Neural cell (in vitro differentiated cells): ENCODE measurements at regions not wholly inside any gene's neighbourhood (a gene's known extent, or its start where the extent isn't known, plus 50 kb on each side); places are given as distances from the start of the nearest gene placed in this dataset.

Experiments
- H2AFZ ChIP-seq: fragments of 200-600, 300-800 bp; sonication (generic), shearing (Covaris generic); 2 replicates; pipeline ENCODE4 v1.6.0; 2014; ENCODE audit warnings: low read depth, mild to moderate bottlenecking, antibody characterized with exemption, low read length, moderate library complexity
- H3F3A ChIP-seq: fragments of 200-600 bp; shearing (Covaris generic); 2 replicates; pipeline ENCODE4 v1.6.1; 2016; ENCODE audit warnings: mild to moderate bottlenecking, moderate library complexity, mixed read lengths, antibody characterized with exemption, low read length; ENCODE audit not compliant: insufficient read depth, poor library complexity, severe bottlenecking
- H3K27ac ChIP-seq: fragments of 200-600, 300-800 bp; sonication (generic), shearing (Covaris generic); 2 replicates; pipeline ENCODE4 v1.5.1; 2014; ENCODE audit warnings: mild to moderate bottlenecking, low read length, moderate library complexity
- H3K27me3 ChIP-seq: fragments of 300-800, 200-600 bp; sonication (generic), shearing (Covaris generic); 2 replicates; pipeline ENCODE4 v1.6.0; 2014; ENCODE audit warnings: mild to moderate bottlenecking, low read depth, low read length, moderate library complexity; ENCODE audit not compliant: insufficient read depth
- H3K36me3 ChIP-seq: fragments of 300-800, 200-600 bp; sonication (generic), shearing (Covaris generic); 2 replicates; pipeline ENCODE4 v1.5.1; 2014; ENCODE audit warnings: mild to moderate bottlenecking, antibody characterized with exemption, low read length, moderate library complexity; ENCODE audit not compliant: insufficient read depth
- H3K4me2 ChIP-seq: fragments of 300-800, 200-600 bp; sonication (generic), shearing (Covaris generic); 2 replicates; pipeline ENCODE4 v1.6.0; 2014; ENCODE audit warnings: mild to moderate bottlenecking, low read length
- H3K4me3 ChIP-seq: fragments of 300-800, 200-600 bp; sonication (generic), shearing (Covaris generic); 2 replicates; pipeline ENCODE4 v1.5.1; 2014; ENCODE audit warnings: mild to moderate bottlenecking, low read length, moderate library complexity
- H3K79me2 ChIP-seq: fragments of 200-600 bp; shearing (Covaris generic); replicated peaks from 2 replicates; pipeline ENCODE4 v1.6.0; 2014; ENCODE audit warnings: mild to moderate bottlenecking, low read length, moderate library complexity; ENCODE audit not compliant: insufficient read depth
- H3K9ac ChIP-seq: fragments of 300-800, 200-600 bp; sonication (generic), shearing (Covaris generic); 2 replicates; pipeline ENCODE4 v1.6.1; 2016; ENCODE audit warnings: mild to moderate bottlenecking, low read length, mixed read lengths
- H3K9me2 ChIP-seq: fragments of 200-600 bp; shearing (Covaris generic); 2 replicates; pipeline ENCODE4 v1.6.1; 2016; ENCODE audit warnings: mild to moderate bottlenecking, low read length, mixed read lengths; ENCODE audit not compliant: insufficient read depth
- H3K9me3 ChIP-seq: fragments of 200-600, 300-800 bp; sonication (generic), shearing (Covaris generic); 2 replicates; pipeline ENCODE4 v1.6.1; 2016; ENCODE audit warnings: mild to moderate bottlenecking, mixed run types, low read length, moderate library complexity, mixed read lengths
- H4K20me1 ChIP-seq: fragments of 200-600 bp; shearing (Covaris generic); 2 replicates; pipeline ENCODE4 v1.6.1; 2016; ENCODE audit warnings: mild to moderate bottlenecking, mixed run types; ENCODE audit not compliant: insufficient read depth
- EP300 ChIP-seq: fragments of 450-650 bp; conservative IDR thresholded peaks from 2 replicates; pipeline ENCODE4 v1.6.1; 2014; ENCODE audit warnings: antibody characterized with exemption, mild to moderate bottlenecking, moderate library complexity; ENCODE audit not compliant: poor library complexity, severe bottlenecking
- EZH2 ChIP-seq: fragments of 200-600, 300-800 bp; shearing (Covaris generic), sonication (generic); IDR thresholded peaks from 2 replicates; pipeline ENCODE4 v1.6.1; 2014; ENCODE audit warnings: antibody characterized with exemption, low read length, borderline replicate concordance, mild to moderate bottlenecking; ENCODE audit not compliant: insufficient read depth, poor library complexity, severe bottlenecking
- MXI1 ChIP-seq: fragments of 450-650 bp; conservative IDR thresholded peaks from 2 replicates; pipeline ENCODE4 v1.6.1; 2014; ENCODE audit warnings: antibody characterized with exemption, mild to moderate bottlenecking; ENCODE audit not compliant: poor library complexity, severe bottlenecking
- POLR2AphosphoS5 ChIP-seq: IDR thresholded peaks from 2 replicates; pipeline ENCODE4 v1.6.1; 2012
- RAD21 ChIP-seq: fragments of 450-650 bp; conservative IDR thresholded peaks from 2 replicates; pipeline ENCODE4 v1.6.1; 2014; ENCODE audit warnings: antibody characterized with exemption, mild to moderate bottlenecking, moderate library complexity
- SMC3 ChIP-seq: fragments of 450-650 bp; conservative IDR thresholded peaks from 2 replicates; pipeline ENCODE4 v1.6.1; 2014; ENCODE audit warnings: antibody characterized with exemption, mild to moderate bottlenecking, moderate library complexity; ENCODE audit not compliant: poor library complexity
- TAF1 ChIP-seq: IDR thresholded peaks from 2 replicates; pipeline ENCODE4 v1.6.1; 2012; ENCODE audit warnings: low read depth
- TF ChIP-seq, protein P1 (sequence below): IDR thresholded peaks from 2 replicates; pipeline ENCODE4 v1.6.1; 2012; ENCODE audit warnings: borderline replicate concordance
- TF ChIP-seq, protein P2 (sequence below): fragments of 450-650 bp; IDR thresholded peaks from 2 replicates; pipeline ENCODE4 v1.5.1; 2014; ENCODE audit warnings: antibody characterized with exemption, mild to moderate bottlenecking, moderate library complexity; ENCODE audit not compliant: poor library complexity, severe bottlenecking

DNA sequence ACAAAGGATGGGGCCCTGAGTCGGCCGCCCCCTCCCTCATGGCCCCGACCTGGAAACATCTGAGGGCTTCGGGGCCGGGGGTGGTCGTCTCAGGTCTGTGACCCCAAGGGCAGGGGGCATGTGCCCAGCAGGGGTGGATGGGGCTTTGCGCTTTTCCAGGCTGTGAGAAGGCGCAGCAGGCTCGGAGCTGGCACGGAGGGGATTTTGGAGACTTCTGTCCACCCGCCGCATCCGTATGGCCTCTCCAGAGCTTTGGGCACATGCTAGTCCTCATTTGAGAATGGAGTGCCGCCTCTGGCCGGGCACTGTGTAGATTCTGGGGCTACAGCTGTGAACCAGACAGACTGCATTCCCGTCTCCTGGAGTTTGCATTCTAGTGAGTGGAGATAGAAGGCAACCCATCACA, 66.1 kb upstream of the WNT4 start:
- Histone ChIP-seq H3K27ac (no peak overlapping the region), H3K4me3 (no peak overlapping the region), H3K9me3 (no peaks in the 10 kb centered on the region), H3K36me3 (no peaks in the 10 kb centered on the region), H3F3A (no peaks in the 10 kb centered on the region), H3K4me2 (no peak overlapping the region), H4K20me1 (no peaks in the 10 kb centered on the region), H3K9ac (no peak overlapping the region), H2AFZ (no peak overlapping the region), H3K27me3 (peaks cover 63% of the 10 kb centered on the region), H3K79me2 (no peaks in the 10 kb centered on the region), H3K9me2 (no peaks in the 10 kb centered on the region)
- TF ChIP-seq MXI1 (no peak), EP300 (no peak), RAD21 (no peak), TAF1 (no peak), EZH2 (no peak), POLR2AphosphoS5 (no peak)
- TF ChIP-seq, protein P1, sequence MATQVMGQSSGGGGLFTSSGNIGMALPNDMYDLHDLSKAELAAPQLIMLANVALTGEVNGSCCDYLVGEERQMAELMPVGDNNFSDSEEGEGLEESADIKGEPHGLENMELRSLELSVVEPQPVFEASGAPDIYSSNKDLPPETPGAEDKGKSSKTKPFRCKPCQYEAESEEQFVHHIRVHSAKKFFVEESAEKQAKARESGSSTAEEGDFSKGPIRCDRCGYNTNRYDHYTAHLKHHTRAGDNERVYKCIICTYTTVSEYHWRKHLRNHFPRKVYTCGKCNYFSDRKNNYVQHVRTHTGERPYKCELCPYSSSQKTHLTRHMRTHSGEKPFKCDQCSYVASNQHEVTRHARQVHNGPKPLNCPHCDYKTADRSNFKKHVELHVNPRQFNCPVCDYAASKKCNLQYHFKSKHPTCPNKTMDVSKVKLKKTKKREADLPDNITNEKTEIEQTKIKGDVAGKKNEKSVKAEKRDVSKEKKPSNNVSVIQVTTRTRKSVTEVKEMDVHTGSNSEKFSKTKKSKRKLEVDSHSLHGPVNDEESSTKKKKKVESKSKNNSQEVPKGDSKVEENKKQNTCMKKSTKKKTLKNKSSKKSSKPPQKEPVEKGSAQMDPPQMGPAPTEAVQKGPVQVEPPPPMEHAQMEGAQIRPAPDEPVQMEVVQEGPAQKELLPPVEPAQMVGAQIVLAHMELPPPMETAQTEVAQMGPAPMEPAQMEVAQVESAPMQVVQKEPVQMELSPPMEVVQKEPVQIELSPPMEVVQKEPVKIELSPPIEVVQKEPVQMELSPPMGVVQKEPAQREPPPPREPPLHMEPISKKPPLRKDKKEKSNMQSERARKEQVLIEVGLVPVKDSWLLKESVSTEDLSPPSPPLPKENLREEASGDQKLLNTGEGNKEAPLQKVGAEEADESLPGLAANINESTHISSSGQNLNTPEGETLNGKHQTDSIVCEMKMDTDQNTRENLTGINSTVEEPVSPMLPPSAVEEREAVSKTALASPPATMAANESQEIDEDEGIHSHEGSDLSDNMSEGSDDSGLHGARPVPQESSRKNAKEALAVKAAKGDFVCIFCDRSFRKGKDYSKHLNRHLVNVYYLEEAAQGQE, result no peak
- TF ChIP-seq, protein P2, sequence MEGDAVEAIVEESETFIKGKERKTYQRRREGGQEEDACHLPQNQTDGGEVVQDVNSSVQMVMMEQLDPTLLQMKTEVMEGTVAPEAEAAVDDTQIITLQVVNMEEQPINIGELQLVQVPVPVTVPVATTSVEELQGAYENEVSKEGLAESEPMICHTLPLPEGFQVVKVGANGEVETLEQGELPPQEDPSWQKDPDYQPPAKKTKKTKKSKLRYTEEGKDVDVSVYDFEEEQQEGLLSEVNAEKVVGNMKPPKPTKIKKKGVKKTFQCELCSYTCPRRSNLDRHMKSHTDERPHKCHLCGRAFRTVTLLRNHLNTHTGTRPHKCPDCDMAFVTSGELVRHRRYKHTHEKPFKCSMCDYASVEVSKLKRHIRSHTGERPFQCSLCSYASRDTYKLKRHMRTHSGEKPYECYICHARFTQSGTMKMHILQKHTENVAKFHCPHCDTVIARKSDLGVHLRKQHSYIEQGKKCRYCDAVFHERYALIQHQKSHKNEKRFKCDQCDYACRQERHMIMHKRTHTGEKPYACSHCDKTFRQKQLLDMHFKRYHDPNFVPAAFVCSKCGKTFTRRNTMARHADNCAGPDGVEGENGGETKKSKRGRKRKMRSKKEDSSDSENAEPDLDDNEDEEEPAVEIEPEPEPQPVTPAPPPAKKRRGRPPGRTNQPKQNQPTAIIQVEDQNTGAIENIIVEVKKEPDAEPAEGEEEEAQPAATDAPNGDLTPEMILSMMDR, result no peak

DNA sequence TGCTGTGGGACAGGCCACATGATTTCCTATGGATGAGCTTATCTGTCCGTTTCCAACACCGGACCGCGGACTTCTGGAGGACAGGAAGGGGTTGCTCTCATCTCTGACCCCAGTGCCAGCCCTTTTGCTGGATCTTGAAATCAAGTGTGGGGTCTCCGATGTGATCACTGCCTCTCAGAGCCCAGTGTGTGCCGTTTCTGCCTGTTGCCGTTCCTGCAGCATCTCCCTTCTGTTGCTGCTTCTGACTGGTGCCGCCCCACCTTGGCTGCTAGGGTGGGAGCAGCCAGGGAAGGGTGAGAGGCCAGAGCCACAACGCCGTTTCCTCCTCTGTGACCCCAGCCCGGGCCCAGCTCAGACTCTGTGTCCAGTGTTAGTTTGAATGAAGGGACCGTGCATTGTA, 67.3 kb upstream of the WNT4 start:
- H3K9ac ChIP-seq, result no peak overlapping the region
- no peak overlapping the region for H2AFZ ChIP-seq
- H3K9me3 ChIP-seq, result no peaks in the 10 kb centered on the region
- H3K27ac ChIP-seq, result no peak overlapping the region
- no peaks in the 10 kb centered on the region for H3F3A ChIP-seq
- H3K9me2 ChIP-seq, result no peaks in the 10 kb centered on the region
- TF ChIP-seq TAF1 (no peak), MXI1 (no peak), EZH2 (no peak), EP300 (no peak), POLR2AphosphoS5 (no peak), RAD21 (no peak), SMC3 (no peak)
- TF ChIP-seq, protein P1, result no peak
- TF ChIP-seq, protein P2, result no peak
- H3K4me2 ChIP-seq, result no peak overlapping the region
- no peaks in the 10 kb centered on the region for H4K20me1 ChIP-seq
- no peak overlapping the region for H3K4me3 ChIP-seq
- H3K27me3 ChIP-seq, result peaks cover 55% of the 10 kb centered on the region
- H3K79me2 ChIP-seq, result no peaks in the 10 kb centered on the region
- H3K36me3 ChIP-seq, result no peaks in the 10 kb centered on the region
